Activated CD4-positive, alpha-beta T cell treated with anti-CD3 and anti-CD28 coated beads, Interleukin-2, amount 10 ng/mL, durations not matched to agents 24 days and 14 days (primary cell): ENCODE measurements at regions not wholly inside any gene's neighbourhood (a gene's known extent, or its start where the extent isn't known, plus 50 kb on each side); places are given as distances from the start of the nearest gene placed in this dataset.

Source experiments
- DNase-seq: peaks from one replicate; pipeline ENCODE4 v3.0.0; 2022
- H3K27ac Mint-ChIP-seq: one replicate; pipeline ENCODE4 v1.8.0; 2022; ENCODE audit warnings: mild to moderate bottlenecking, mixed read lengths
- H3K27me3 Mint-ChIP-seq: one replicate; pipeline ENCODE4 v1.8.0; 2022; ENCODE audit warnings: mixed read lengths
- H3K36me3 Mint-ChIP-seq: one replicate; pipeline ENCODE4 v1.8.0; 2022; ENCODE audit warnings: low read depth, mild to moderate bottlenecking, mixed read lengths
- H3K4me1 Mint-ChIP-seq: one replicate; pipeline ENCODE4 v1.8.0; 2021; ENCODE audit warnings: mixed read lengths
- H3K4me3 Mint-ChIP-seq: one replicate; pipeline ENCODE4 v1.8.0; 2022; ENCODE audit warnings: mild to moderate bottlenecking, moderate library complexity, mixed read lengths
- H3K9me3 Mint-ChIP-seq: one replicate; pipeline ENCODE4 v1.8.0; 2021; ENCODE audit warnings: mixed read lengths
- intact Hi-C: fragments of 100-400 bp; cut with micrococcal nuclease; formaldehyde crosslinking; loops from one replicate; pipeline ENCODE4 v1.15.1; 2023

DNA sequence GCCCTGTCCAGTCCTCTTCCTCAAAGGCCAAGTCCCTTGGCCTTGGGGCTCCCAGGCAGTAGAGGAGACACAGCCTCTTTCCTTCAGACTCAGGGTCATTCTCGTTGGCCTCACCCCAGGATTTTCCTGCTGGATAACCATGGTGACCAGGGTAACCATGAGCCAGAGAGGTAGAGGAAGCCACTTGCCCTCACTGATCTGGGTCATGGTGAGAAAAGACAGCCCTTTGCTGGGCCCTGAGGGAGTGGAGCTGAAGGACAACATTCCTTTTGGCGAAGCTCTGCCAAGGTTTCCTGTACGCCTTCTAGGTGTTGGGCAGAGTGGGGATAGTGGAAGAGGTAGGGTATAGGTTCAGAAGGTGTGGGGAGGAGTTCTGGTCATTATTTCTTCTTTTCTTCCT lies 53.1 kb upstream of the WNT4 start:
- intact Hi-C loops = no loop called here
- no peaks in the 10 kb centered on the region for H3K4me1 Mint-ChIP-seq
- DNase-seq = no peak
- peaks cover 15% of the 10 kb centered on the region for H3K27me3 Mint-ChIP-seq
- H3K27ac Mint-ChIP-seq = no peak overlapping the region
- H3K4me3 Mint-ChIP-seq = no peak overlapping the region
- H3K9me3 Mint-ChIP-seq = no peaks in the 10 kb centered on the region
- no peaks in the 10 kb centered on the region for H3K36me3 Mint-ChIP-seq

DNA sequence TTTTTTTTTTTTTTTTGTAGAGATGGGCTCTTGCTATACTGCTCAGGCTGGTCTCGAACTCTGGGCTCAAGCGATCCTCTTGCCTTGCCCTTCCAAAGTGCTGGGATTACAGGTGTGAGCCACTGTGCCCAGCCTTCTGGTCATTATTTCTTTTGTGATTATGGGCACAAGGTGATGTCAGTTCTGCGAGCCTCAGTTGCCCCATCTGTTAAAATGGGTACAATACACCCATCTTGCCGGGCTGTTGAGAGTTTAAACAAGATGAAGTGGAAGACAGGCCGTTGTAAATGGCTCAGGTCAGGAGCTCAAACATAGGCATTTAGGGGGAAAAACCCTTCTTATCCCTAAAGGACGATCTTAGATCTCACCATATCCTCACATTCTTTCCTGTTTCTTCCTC lies 53.7 kb upstream of the WNT4 start:
- Mint-ChIP-seq H3K27ac (no peak overlapping the region), H3K27me3 (peaks cover 15% of the 10 kb centered on the region), H3K36me3 (no peaks in the 10 kb centered on the region), H3K4me1 (no peaks in the 10 kb centered on the region), H3K4me3 (no peak overlapping the region), H3K9me3 (no peaks in the 10 kb centered on the region)
- intact Hi-C loops = no loop called here
- DNase-seq = no peak

GRCh38 chr1:22197644-22198043 lies 54.7 kb upstream of the WNT4 start:
- no peak for DNase-seq
- H3K9me3 Mint-ChIP-seq = no peaks in the 10 kb centered on the region
- no peak overlapping the region for H3K4me3 Mint-ChIP-seq
- intact Hi-C loops = no loop called here
- H3K36me3 Mint-ChIP-seq = no peaks in the 10 kb centered on the region
- no peak overlapping the region for H3K27ac Mint-ChIP-seq
- peaks cover 15% of the 10 kb centered on the region for H3K27me3 Mint-ChIP-seq
- H3K4me1 Mint-ChIP-seq = no peaks in the 10 kb centered on the region

- no peaks in the 10 kb centered on the region for H3K9me3 Mint-ChIP-seq
- DNase-seq = no peak
- H3K27ac Mint-ChIP-seq = no peak overlapping the region
- H3K4me1 Mint-ChIP-seq = no peaks in the 10 kb centered on the region
- H3K27me3 Mint-ChIP-seq = peaks cover 24% of the 10 kb centered on the region
- intact Hi-C loops = no loop called here
- no peak overlapping the region for H3K4me3 Mint-ChIP-seq
- H3K36me3 Mint-ChIP-seq = no peaks in the 10 kb centered on the region
Observed at GRCh38 chr1:22201023-22201422, 58.1 kb upstream of the WNT4 start.

- H3K4me1 Mint-ChIP-seq = no peaks in the 10 kb centered on the region
- DNase-seq = no peak
- intact Hi-C loops = no loop called here
- no peak overlapping the region for H3K4me3 Mint-ChIP-seq
- no peak overlapping the region for H3K27ac Mint-ChIP-seq
- peaks cover 31% of the 10 kb centered on the region for H3K27me3 Mint-ChIP-seq
- H3K36me3 Mint-ChIP-seq = no peaks in the 10 kb centered on the region
- no peaks in the 10 kb centered on the region for H3K9me3 Mint-ChIP-seq
Observed at GRCh38 chr1:22203335-22203734, 60.4 kb upstream of the WNT4 start.

DNA sequence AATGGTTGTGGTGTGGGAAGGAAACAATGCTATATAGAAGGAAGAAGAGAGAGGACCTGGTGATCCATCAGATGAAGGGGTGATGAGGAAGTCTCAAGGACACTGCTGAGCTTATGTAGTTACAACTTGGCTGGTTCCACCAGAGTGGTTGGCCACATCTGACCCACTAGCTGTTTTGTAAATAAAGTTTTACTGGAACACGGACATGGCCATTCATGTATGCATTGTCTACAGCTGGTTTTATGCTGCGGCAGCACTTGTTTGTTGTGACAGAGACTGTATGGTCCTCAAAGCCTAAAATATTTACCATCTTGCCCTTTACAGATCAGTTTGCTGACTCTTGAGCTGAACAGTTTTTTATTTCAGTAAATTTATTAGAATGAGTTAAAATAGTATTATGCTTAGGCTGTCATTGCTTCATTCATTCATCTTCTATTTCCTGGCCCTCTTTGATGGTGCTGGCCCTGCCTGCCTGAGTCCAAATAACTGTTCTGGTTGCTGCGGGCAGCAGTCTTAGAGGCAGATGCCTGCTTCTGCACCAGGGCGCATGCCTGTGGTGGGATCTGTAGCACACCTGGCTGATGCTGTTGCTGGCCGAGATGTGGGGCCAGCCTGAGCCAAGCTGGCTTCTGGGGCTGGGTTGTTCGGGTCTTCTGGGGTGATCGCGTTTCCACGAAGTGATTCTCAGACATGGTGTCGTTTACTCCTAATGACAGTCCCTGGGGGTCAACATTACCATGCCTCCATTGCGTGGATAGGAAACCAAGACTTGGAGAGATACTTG lies 61.4 kb upstream of the WNT4 start:
- intact Hi-C loops = no loop called here
- no peaks in the 10 kb centered on the region for H3K4me1 Mint-ChIP-seq
- no peak overlapping the region for H3K27ac Mint-ChIP-seq
- no peaks in the 10 kb centered on the region for H3K9me3 Mint-ChIP-seq
- H3K4me3 Mint-ChIP-seq = no peak overlapping the region
- no peaks in the 10 kb centered on the region for H3K36me3 Mint-ChIP-seq
- peaks cover 29% of the 10 kb centered on the region for H3K27me3 Mint-ChIP-seq
- DNase-seq = no peak

- H3K27me3 Mint-ChIP-seq = peaks cover 29% of the 10 kb centered on the region
- no peak for DNase-seq
- H3K9me3 Mint-ChIP-seq = no peaks in the 10 kb centered on the region
- no peak overlapping the region for H3K27ac Mint-ChIP-seq
- intact Hi-C loops = no loop called here
- no peak overlapping the region for H3K4me3 Mint-ChIP-seq
- no peaks in the 10 kb centered on the region for H3K4me1 Mint-ChIP-seq
- no peaks in the 10 kb centered on the region for H3K36me3 Mint-ChIP-seq
Observed at GRCh38 chr1:22204989-22205913, 62.4 kb upstream of the WNT4 start.

DNA sequence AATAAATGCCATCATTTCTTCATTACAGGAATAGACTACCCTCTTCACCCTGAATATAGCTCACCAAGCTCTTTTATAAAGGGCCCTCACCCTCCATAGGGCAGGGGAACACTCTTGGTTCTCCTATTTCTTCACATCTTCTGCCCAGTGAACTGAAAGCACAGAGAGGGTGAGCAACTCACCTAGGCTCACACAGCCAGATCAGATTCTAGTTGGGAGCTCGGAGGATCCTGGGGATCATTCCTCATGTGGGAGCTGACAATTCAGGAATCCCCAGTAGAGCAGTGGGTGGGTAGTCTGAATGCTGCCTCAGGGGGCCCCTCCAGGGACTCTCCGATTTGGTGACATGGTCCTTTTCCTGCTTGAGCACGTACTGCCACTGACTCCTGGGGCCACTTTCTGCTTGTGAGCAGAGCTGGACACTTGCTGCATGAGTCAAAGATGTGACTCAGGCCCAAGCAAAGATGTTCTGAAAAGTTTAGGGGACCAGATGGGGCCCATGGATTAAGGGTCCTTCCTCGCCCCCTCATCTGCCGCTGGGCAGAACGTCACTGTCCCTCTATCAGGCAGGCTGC lies 63.7 kb upstream of the WNT4 start:
- DNase-seq = no peak
- no peak overlapping the region for H3K4me3 Mint-ChIP-seq
- H3K27me3 Mint-ChIP-seq = peaks cover 34% of the 10 kb centered on the region
- no peak overlapping the region for H3K27ac Mint-ChIP-seq
- no peaks in the 10 kb centered on the region for H3K4me1 Mint-ChIP-seq
- intact Hi-C loops = no loop called here
- H3K36me3 Mint-ChIP-seq = no peaks in the 10 kb centered on the region
- H3K9me3 Mint-ChIP-seq = no peaks in the 10 kb centered on the region

DNA sequence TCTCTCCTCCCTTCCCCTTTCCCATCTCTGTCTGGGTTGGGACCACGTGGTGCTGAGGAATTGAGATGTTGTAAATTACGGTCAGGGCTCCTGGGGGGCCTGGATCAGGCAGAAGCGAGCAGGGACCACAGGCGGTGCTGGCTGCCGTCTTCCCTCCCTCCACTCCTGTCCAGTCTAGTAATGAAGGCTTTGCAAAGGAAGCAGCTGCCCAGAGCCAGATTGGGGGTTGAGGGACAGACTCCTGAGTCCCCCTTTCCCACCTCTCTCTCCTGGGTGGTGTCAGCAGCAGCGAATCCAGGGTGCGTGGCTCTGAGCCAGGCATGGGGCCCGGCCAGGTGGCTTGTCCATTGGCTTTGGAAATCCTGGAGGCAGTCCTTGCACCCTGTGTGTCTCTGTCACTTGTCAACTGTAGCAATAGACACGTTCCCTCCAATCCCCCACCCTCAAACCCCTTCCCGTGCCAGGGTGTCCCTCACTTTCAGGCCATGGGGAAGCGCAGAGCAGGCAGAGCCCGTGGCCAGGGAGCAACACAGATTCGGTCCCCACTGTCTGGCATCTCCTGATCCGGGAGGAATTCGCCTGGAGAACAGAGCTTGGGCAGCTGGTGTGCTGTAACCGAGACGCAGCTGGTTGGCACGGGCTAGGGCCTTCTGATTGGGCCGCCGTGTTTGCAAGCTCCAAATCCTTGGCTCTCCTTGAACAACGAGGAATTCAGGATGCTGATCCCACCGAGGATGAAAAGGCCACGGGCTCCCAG lies 64.8 kb upstream of the WNT4 start:
- no peaks in the 10 kb centered on the region for H3K4me1 Mint-ChIP-seq
- H3K27me3 Mint-ChIP-seq = peaks cover 39% of the 10 kb centered on the region
- H3K27ac Mint-ChIP-seq = no peak overlapping the region
- intact Hi-C loops = no loop called here
- H3K9me3 Mint-ChIP-seq = no peaks in the 10 kb centered on the region
- no peak overlapping the region for H3K4me3 Mint-ChIP-seq
- H3K36me3 Mint-ChIP-seq = no peaks in the 10 kb centered on the region
- no peak for DNase-seq

GRCh38 chr1:22208268-22208972 lies 65.5 kb upstream of the WNT4 start:
- Mint-ChIP-seq H3K4me1 (no peaks in the 10 kb centered on the region), H3K27ac (no peak overlapping the region), H3K4me3 (no peak overlapping the region), H3K9me3 (no peaks in the 10 kb centered on the region), H3K27me3 (peaks cover 43% of the 10 kb centered on the region), H3K36me3 (no peaks in the 10 kb centered on the region)
- DNase-seq = no peak
- intact Hi-C loops = no loop called here

DNA sequence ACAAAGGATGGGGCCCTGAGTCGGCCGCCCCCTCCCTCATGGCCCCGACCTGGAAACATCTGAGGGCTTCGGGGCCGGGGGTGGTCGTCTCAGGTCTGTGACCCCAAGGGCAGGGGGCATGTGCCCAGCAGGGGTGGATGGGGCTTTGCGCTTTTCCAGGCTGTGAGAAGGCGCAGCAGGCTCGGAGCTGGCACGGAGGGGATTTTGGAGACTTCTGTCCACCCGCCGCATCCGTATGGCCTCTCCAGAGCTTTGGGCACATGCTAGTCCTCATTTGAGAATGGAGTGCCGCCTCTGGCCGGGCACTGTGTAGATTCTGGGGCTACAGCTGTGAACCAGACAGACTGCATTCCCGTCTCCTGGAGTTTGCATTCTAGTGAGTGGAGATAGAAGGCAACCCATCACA lies 66.1 kb upstream of the WNT4 start:
- no peaks in the 10 kb centered on the region for H3K9me3 Mint-ChIP-seq

GRCh38 chr1:22210176-22210575 lies 67.3 kb upstream of the WNT4 start:
- Mint-ChIP-seq H3K4me1 (no peaks in the 10 kb centered on the region), H3K36me3 (no peaks in the 10 kb centered on the region), H3K27ac (no peak overlapping the region), H3K9me3 (no peaks in the 10 kb centered on the region), H3K27me3 (peaks cover 42% of the 10 kb centered on the region), H3K4me3 (no peak overlapping the region)
- intact Hi-C loops = no loop called here
- DNase-seq = no peak

More for the DNA sequence above, 66.1 kb upstream of the WNT4 start:
- intact Hi-C loops = no loop called here
- no peaks in the 10 kb centered on the region for H3K4me1 Mint-ChIP-seq
- peaks cover 41% of the 10 kb centered on the region for H3K27me3 Mint-ChIP-seq
- no peak overlapping the region for H3K4me3 Mint-ChIP-seq
- H3K27ac Mint-ChIP-seq = no peak overlapping the region
- H3K36me3 Mint-ChIP-seq = no peaks in the 10 kb centered on the region
- no peak for DNase-seq

GRCh38 chr1:22210636-22211035 lies 67.7 kb upstream of the WNT4 start:
- DNase-seq = no peak
- intact Hi-C loops = no loop called here
- peaks cover 42% of the 10 kb centered on the region for H3K27me3 Mint-ChIP-seq
- no peak overlapping the region for H3K4me3 Mint-ChIP-seq
- H3K27ac Mint-ChIP-seq = no peak overlapping the region
- no peaks in the 10 kb centered on the region for H3K36me3 Mint-ChIP-seq
- no peaks in the 10 kb centered on the region for H3K4me1 Mint-ChIP-seq
- no peaks in the 10 kb centered on the region for H3K9me3 Mint-ChIP-seq
